HCT116 (cell line): ENCODE measurements at regions not wholly inside any gene's neighbourhood (a gene's known extent, or its start where the extent isn't known, plus 50 kb on each side); places are given as distances from the start of the nearest gene placed in this dataset.

Source experiments
- ATAC-seq: fragments of 200-7000 bp; cut with Tn5 transposase; 2 replicates; pipeline ENCODE4 v1.9.1; 2020; ENCODE audit warnings: mild to moderate bottlenecking, moderate library complexity
- BruUV-seq: library from RNA; stranded (reverse); fragments of 400-500 nt; replicated peaks from 2 replicates; lab custom pipeline; 2021; lab: Mats Ljungman, UMichigan
- CTCF ChIA-PET: fragments of 300-600 bp; sonication (Branson Sonifier 250); formaldehyde crosslinking; loops from one replicate; lab custom pipeline; 2021; ENCODE audit warnings: antibody characterized with exemption; lab: Charles Lee
- POLR2A ChIA-PET: fragments of 300-600, 350-600 bp; sonication (Branson Sonifier 250); formaldehyde crosslinking; loops from one replicate; lab custom pipeline; 2021; ENCODE audit warnings: antibody characterized with exemption; lab: Charles Lee
- RAD21 ChIA-PET, 2 experiments: fragments of 300-600 bp; sonication (Branson Sonifier 250); formaldehyde crosslinking; loops; one replicate each; lab custom pipeline; 2023; ENCODE audit warnings: low total read pairs in 2 of 2; ENCODE audit not compliant: uncharacterized antibody in 2 of 2, unreplicated experiment in 2 of 2, low non-redundant PET in 1 of 2; lab: Charles Lee
- DNase-seq: peaks from one replicate; pipeline ENCODE4 v3.0.0-alpha.2; 2010; ENCODE audit warnings: low read depth, low spot score
- H2AFZ ChIP-seq: fragments of 200-600 bp; shearing (Covaris generic), sonication (generic); 2 replicates; pipeline ENCODE4 v1.6.1; 2017; ENCODE audit warnings: low read depth, mixed run types, mixed read lengths, antibody characterized with exemption, low read length; ENCODE audit not compliant: poor library complexity, severe bottlenecking
- H3K27ac ChIP-seq: 2 replicates; pipeline ENCODE4 v1.5.1; 2012; ENCODE audit warnings: low read depth, low read length
- H3K27me3 ChIP-seq: fragments of 200-600 bp; sonication (generic); 2 replicates; pipeline ENCODE4 v1.6.1; 2016; ENCODE audit warnings: mixed run types, low read length, mixed read lengths; ENCODE audit not compliant: insufficient read depth
- H3K36me3 ChIP-seq, 2 experiments: fragments of 200-500 bp in 1 of 2; fragments of 200-600 bp in 1 of 2; sonication (Bioruptor generic) in 1 of 2; sonication (generic) in 1 of 2; 2 replicates each; pipeline versions ENCODE4 v1.5.1 to v1.6.1; 2014 to 2016; ENCODE audit warnings: low read length in 2 of 2, inconsistent platforms in 1 of 2, mixed read lengths in 1 of 2, mixed run types in 1 of 2; ENCODE audit not compliant: insufficient read depth in 2 of 2, control insufficient read depth in 1 of 2
- H3K4me1 ChIP-seq, 2 experiments: fragments of 200-600 bp in 1 of 2; sonication (generic) in 1 of 2; 2 replicates each; pipeline versions ENCODE4 v1.5.1 to v1.6.1; 2012 to 2017; ENCODE audit warnings: low read length in 2 of 2, inconsistent platforms in 1 of 2, mild to moderate bottlenecking in 1 of 2, mixed read lengths in 1 of 2, mixed run types in 1 of 2, moderate library complexity in 1 of 2; ENCODE audit not compliant: insufficient read depth in 2 of 2, control insufficient read depth in 1 of 2
- H3K4me2 ChIP-seq: fragments of 200-600 bp; sonication (generic); 2 replicates; pipeline ENCODE4 v1.6.1; 2017; ENCODE audit warnings: mixed run types, low read length, mixed read lengths
- H3K4me3 ChIP-seq, 2 experiments: fragments of 200-600 bp in 1 of 2; sonication (generic) in 1 of 2; replicated peaks in 1 of 2; 2 replicates each; pipeline ENCODE4 v1.5.1; 2011 to 2016; ENCODE audit warnings: low read length in 2 of 2, control low read depth in 1 of 2, low read depth in 1 of 2, mild to moderate bottlenecking in 1 of 2, mixed read lengths in 1 of 2, mixed run types in 1 of 2
- H3K79me2 ChIP-seq: fragments of 200-600 bp; sonication (generic); 2 replicates; pipeline ENCODE4 v1.6.1; 2017; ENCODE audit warnings: mild to moderate bottlenecking, mixed run types, low read length, moderate library complexity, mixed read lengths; ENCODE audit not compliant: insufficient read depth
- H3K9ac ChIP-seq: fragments of 200-600 bp; sonication (generic); 2 replicates; pipeline ENCODE4 v1.6.1; 2016; ENCODE audit warnings: low read length, mixed read lengths
- H3K9me2 ChIP-seq: fragments of 200-600 bp; sonication (generic), shearing (Covaris generic); 2 replicates; pipeline ENCODE4 v1.6.1; 2017; ENCODE audit warnings: mixed run types, mild to moderate bottlenecking, moderate library complexity; ENCODE audit not compliant: insufficient read depth
- H3K9me3 ChIP-seq, 2 experiments: fragments of 200-500 bp in 1 of 2; fragments of 200-600 bp in 1 of 2; sonication (Bioruptor generic) in 1 of 2; sonication (generic) in 1 of 2; 2 replicates each; pipeline ENCODE4 v1.6.1; 2014 to 2017; ENCODE audit warnings: low read length in 2 of 2, mixed read lengths in 2 of 2, inconsistent platforms in 1 of 2, low read depth in 1 of 2, mild to moderate bottlenecking in 1 of 2, mixed run types in 1 of 2, moderate library complexity in 1 of 2; ENCODE audit not compliant: control insufficient read depth in 1 of 2, insufficient read depth in 1 of 2
- H4K20me1 ChIP-seq: fragments of 200-600 bp; sonication (generic), shearing (Covaris generic); 2 replicates; pipeline ENCODE4 v1.6.1; 2017; ENCODE audit warnings: mixed run types, mild to moderate bottlenecking, moderate library complexity; ENCODE audit not compliant: insufficient read depth
- ATF3 ChIP-seq: IDR thresholded peaks from 2 replicates; pipeline ENCODE4 v1.6.1; 2012
- CBX3 ChIP-seq: IDR thresholded peaks from 2 replicates; pipeline ENCODE4 v1.6.1; 2012; ENCODE audit warnings: low read depth
- CTCF ChIP-seq, 3 experiments: fragments of 200-600 bp in 1 of 3; sonication (generic) in 1 of 3; IDR thresholded peaks in 2 of 3; conservative IDR thresholded peaks in 1 of 3; 2 replicates each; pipeline ENCODE4 v1.5.1; 2012 to 2017; ENCODE audit warnings: low read depth in 2 of 3, low read length in 2 of 3, antibody characterized with exemption in 1 of 3, borderline replicate concordance in 1 of 3, control low read depth in 1 of 3, mild to moderate bottlenecking in 1 of 3, mixed read lengths in 1 of 3, mixed run types in 1 of 3, moderate library complexity in 1 of 3; ENCODE audit not compliant: insufficient read depth in 1 of 3
- EGR1 ChIP-seq: IDR thresholded peaks from 2 replicates; pipeline ENCODE4 v1.6.1; 2012; ENCODE audit warnings: low read depth
- ELF1 ChIP-seq: IDR thresholded peaks from 2 replicates; pipeline ENCODE4 v1.6.1; 2012; ENCODE audit warnings: low read depth, borderline replicate concordance
- FOSL1 ChIP-seq: IDR thresholded peaks from 2 replicates; pipeline ENCODE4 v1.6.1; 2012; ENCODE audit warnings: low read depth
- MAX ChIP-seq: IDR thresholded peaks from 2 replicates; pipeline ENCODE4 v1.6.1; 2012
- SIN3A ChIP-seq: IDR thresholded peaks from 2 replicates; pipeline ENCODE4 v1.6.1; 2012; ENCODE audit warnings: low read depth
- SRF ChIP-seq: IDR thresholded peaks from 2 replicates; pipeline ENCODE4 v1.6.1; 2012; ENCODE audit warnings: low read depth
- TCF7L2 ChIP-seq: IDR thresholded peaks from 2 replicates; pipeline ENCODE4 v1.7.0; 2011; ENCODE audit warnings: borderline replicate concordance, inconsistent platforms; ENCODE audit not compliant: insufficient read depth, insufficient read length; ENCODE audit errors: extremely low read depth
- ZBTB33 ChIP-seq: IDR thresholded peaks from 2 replicates; pipeline ENCODE4 v1.6.1; 2011; ENCODE audit warnings: mild to moderate bottlenecking, low read length, moderate library complexity; ENCODE audit not compliant: insufficient replicate concordance; ENCODE audit errors: extremely low read depth
- ZNF274 ChIP-seq: fragments of 200-500 bp; sonication (Bioruptor generic); IDR thresholded peaks from 2 replicates; pipeline ENCODE4 v1.6.1; 2014; ENCODE audit warnings: mild to moderate bottlenecking, low read depth, low read length, inconsistent platforms
- intact Hi-C: fragments of 100-400 bp; cut with micrococcal nuclease; formaldehyde crosslinking; loops from 2 replicates; pipeline ENCODE4 v1.10.0; 2022

- ChIA-PET RAD21 (no interaction called here), POLR2A (interaction anchor here (0.8 kb wide), 1 partner anchor 9 kb away, joined by 4 read pairs; no protein-coding TSS in a partner anchor)
- peak; percentile 34; the same call in 1 of the 2 replicates for ATAC-seq
These were observed 68.5 kb upstream of the HOXC13 start for GRCh38 chr12:53870117-53870516.

GRCh38 chr12:53871367-53871766 lies 67.3 kb upstream of the HOXC13 start:
- Histone ChIP-seq H3K36me3 (no peaks in the 10 kb centered on the region), H3K79me2 (no peaks in the 10 kb centered on the region), H2AFZ (no peak overlapping the region), H3K4me2 (no peak overlapping the region), H3K9me3 (no peaks in the 10 kb centered on the region), H3K27me3 (no peaks in the 10 kb centered on the region), H3K4me3 (no peak overlapping the region), H3K4me1 (peaks cover 18 to 29% of the 10 kb centered on the region in 2 experiments), H4K20me1 (no peaks in the 10 kb centered on the region), H3K9me2 (no peaks in the 10 kb centered on the region), H3K9ac (no peak overlapping the region), H3K27ac (no peak overlapping the region)
- POLR2A ChIA-PET, result no interaction called here
- RAD21 ChIA-PET, result no interaction called here
- CTCF ChIA-PET, result no interaction called here
- no peak for ATAC-seq
- no peak for DNase-seq
- intact Hi-C loops, result no loop called here
- no TSS peak for BruUV-seq
- TF ChIP-seq ZNF274 (no peak), EGR1 (no peak), SRF (no peak), SIN3A (no peak), TCF7L2 (no peak), CBX3 (no peak), FOSL1 (no peak), ZBTB33 (no peak), ATF3 (no peak), ELF1 (no peak), MAX (no peak)

More at GRCh38 chr12:53870117-53870516, 68.5 kb upstream of the HOXC13 start:
- no peaks in the 10 kb centered on the region for H3K79me2 ChIP-seq
- BruUV-seq, result no TSS peak
- H3K27ac ChIP-seq, result no peak overlapping the region
- H3K9me3 ChIP-seq, result no peaks in the 10 kb centered on the region
- H3K4me1 ChIP-seq, result peaks cover 18 to 29% of the 10 kb centered on the region in 2 experiments
- no peak for DNase-seq
- H3K4me3 ChIP-seq, result no peak overlapping the region
- CTCF ChIA-PET, result interaction anchor here (1.2 kb wide), 1 partner anchor 113 kb away, joined by 3 read pairs; no protein-coding TSS in a partner anchor
- intact Hi-C loops, result no loop called here
- no peak overlapping the region for H3K9ac ChIP-seq
- H4K20me1 ChIP-seq, result no peaks in the 10 kb centered on the region
- no peaks in the 10 kb centered on the region for H3K36me3 ChIP-seq
- H3K4me2 ChIP-seq, result no peak overlapping the region
- H3K27me3 ChIP-seq, result no peaks in the 10 kb centered on the region
- peak overlapping the region; percentile 10 for H2AFZ ChIP-seq
- no peaks in the 10 kb centered on the region for H3K9me2 ChIP-seq
- peak in 2 of 3 experiments; percentile 9 to 25; a peak in 1 of 6 replicates for TF ChIP-seq CTCF (IDR thresholded peaks at IDR 0.05 in 2 of 3, conservative IDR thresholded peaks at IDR 0.05 in 1 of 3; ENCODE audit: borderline replicate concordance in 1 of 3, insufficient read depth in 1 of 3, low read depth in 2 of 3, low read length in 2 of 3)
- no peak for TF ChIP-seq FOSL1
